SK-N-SH treated with all-trans-retinoic acid at 6 μM for 48 hours (cell line): ENCODE measurements at regions not wholly inside any gene's neighbourhood (a gene's known extent, or its start where the extent isn't known, plus 50 kb on each side); places are given as distances from the start of the nearest gene placed in this dataset.

Source experiments
- CREB5 ChIP-seq: fragments of 250-450 bp; sonication (Bioruptor Pico); IDR thresholded peaks from 2 replicates; pipeline ENCODE4 v1.5.1; 2020; ENCODE audit warnings: low read depth, mild to moderate bottlenecking, moderate library complexity
- OSR1 ChIP-seq: fragments of 250-450 bp; sonication (Bioruptor Pico); IDR thresholded peaks from 2 replicates; pipeline ENCODE4 v1.8.0; 2022; ENCODE audit warnings: moderate library complexity, mild to moderate bottlenecking, inconsistent platforms
- RARB ChIP-seq: fragments of 250-450 bp; sonication (Bioruptor Pico); IDR thresholded peaks from 2 replicates; pipeline ENCODE4 v1.8.0; 2021; ENCODE audit warnings: mild to moderate bottlenecking, moderate library complexity
- SNAI2 ChIP-seq: fragments of 250-450 bp; sonication (Bioruptor Pico); IDR thresholded peaks from 2 replicates; pipeline ENCODE4 v1.5.0; 2020; ENCODE audit warnings: mild to moderate bottlenecking, moderate library complexity
- ZC3H10 ChIP-seq: fragments of 250-450 bp; sonication (Bioruptor Pico); IDR thresholded peaks from 2 replicates; pipeline ENCODE4 v1.5.1; 2021; ENCODE audit warnings: mild to moderate bottlenecking, moderate library complexity
- ZFP3 ChIP-seq: fragments of 250-450 bp; sonication (Bioruptor Pico); IDR thresholded peaks from 2 replicates; pipeline ENCODE4 v1.5.0; 2020; ENCODE audit warnings: mild to moderate bottlenecking, moderate library complexity
- ZNF70 ChIP-seq: fragments of 450-650 bp; formaldehyde crosslinking; IDR thresholded peaks from 2 replicates; pipeline ENCODE4 v1.5.0; 2020; ENCODE audit warnings: mild to moderate bottlenecking, moderate library complexity
- TF ChIP-seq, protein P1 (sequence below): fragments of 250-450 bp; sonication (Bioruptor Pico); IDR thresholded peaks from 2 replicates; pipeline ENCODE4 v1.8.0; 2020; ENCODE audit warnings: mild to moderate bottlenecking, moderate library complexity, borderline replicate concordance

GRCh38 chr2:126449677-126450076 lies 206.3 kb upstream of the GYPC start:
- TF ChIP-seq SNAI2 (CRISPR knock-in tag), result no peak
- TF ChIP-seq OSR1 (CRISPR knock-in tag), result no peak
- TF ChIP-seq, protein P1, sequence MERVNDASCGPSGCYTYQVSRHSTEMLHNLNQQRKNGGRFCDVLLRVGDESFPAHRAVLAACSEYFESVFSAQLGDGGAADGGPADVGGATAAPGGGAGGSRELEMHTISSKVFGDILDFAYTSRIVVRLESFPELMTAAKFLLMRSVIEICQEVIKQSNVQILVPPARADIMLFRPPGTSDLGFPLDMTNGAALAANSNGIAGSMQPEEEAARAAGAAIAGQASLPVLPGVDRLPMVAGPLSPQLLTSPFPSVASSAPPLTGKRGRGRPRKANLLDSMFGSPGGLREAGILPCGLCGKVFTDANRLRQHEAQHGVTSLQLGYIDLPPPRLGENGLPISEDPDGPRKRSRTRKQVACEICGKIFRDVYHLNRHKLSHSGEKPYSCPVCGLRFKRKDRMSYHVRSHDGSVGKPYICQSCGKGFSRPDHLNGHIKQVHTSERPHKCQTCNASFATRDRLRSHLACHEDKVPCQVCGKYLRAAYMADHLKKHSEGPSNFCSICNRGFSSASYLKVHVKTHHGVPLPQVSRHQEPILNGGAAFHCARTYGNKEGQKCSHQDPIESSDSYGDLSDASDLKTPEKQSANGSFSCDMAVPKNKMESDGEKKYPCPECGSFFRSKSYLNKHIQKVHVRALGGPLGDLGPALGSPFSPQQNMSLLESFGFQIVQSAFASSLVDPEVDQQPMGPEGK (CRISPR knock-in tag), result no peak
- no peak for TF ChIP-seq ZFP3 (CRISPR knock-in tag)
- no peak for TF ChIP-seq ZC3H10 (CRISPR knock-in tag)
- no peak for TF ChIP-seq ZNF70 (CRISPR knock-in tag)
- no peak for TF ChIP-seq CREB5 (CRISPR knock-in tag)
- no peak for TF ChIP-seq RARB
